ENCODE measurements at regions not wholly inside any gene's neighbourhood (a gene's known extent, or its start where the extent isn't known, plus 50 kb on each side); places are given as distances from the start of the nearest gene placed in this dataset.

DNA sequence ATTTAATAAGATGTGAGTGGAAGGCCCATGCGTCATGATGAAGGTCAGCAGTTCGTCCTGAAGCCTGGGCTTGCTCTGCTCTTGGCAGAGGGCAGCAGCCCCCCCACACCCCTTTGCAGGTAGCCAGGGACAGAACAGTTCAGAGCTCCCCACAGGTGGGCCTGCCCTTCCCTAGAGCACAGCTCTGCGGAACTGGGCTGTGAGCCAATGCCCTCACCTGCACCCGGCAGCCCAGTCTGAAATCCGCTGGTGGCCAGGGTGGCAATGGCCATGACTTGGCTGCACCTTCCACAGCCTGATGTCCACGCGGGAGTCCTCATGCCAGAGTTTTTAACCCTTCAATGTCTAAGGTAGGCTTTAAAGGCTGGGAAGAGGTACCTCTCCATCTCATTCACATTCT lies 136.7 kb downstream of the ACKR3 start:
- TF ChIP-seq RAD21 (conservative IDR thresholded peaks at IDR 0.05), result no peak
- TF ChIP-seq, protein P1, sequence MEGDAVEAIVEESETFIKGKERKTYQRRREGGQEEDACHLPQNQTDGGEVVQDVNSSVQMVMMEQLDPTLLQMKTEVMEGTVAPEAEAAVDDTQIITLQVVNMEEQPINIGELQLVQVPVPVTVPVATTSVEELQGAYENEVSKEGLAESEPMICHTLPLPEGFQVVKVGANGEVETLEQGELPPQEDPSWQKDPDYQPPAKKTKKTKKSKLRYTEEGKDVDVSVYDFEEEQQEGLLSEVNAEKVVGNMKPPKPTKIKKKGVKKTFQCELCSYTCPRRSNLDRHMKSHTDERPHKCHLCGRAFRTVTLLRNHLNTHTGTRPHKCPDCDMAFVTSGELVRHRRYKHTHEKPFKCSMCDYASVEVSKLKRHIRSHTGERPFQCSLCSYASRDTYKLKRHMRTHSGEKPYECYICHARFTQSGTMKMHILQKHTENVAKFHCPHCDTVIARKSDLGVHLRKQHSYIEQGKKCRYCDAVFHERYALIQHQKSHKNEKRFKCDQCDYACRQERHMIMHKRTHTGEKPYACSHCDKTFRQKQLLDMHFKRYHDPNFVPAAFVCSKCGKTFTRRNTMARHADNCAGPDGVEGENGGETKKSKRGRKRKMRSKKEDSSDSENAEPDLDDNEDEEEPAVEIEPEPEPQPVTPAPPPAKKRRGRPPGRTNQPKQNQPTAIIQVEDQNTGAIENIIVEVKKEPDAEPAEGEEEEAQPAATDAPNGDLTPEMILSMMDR (IDR thresholded peaks at IDR 0.05; ENCODE audit: poor library complexity, severe bottlenecking), result no peak
- TF ChIP-seq, protein P2, sequence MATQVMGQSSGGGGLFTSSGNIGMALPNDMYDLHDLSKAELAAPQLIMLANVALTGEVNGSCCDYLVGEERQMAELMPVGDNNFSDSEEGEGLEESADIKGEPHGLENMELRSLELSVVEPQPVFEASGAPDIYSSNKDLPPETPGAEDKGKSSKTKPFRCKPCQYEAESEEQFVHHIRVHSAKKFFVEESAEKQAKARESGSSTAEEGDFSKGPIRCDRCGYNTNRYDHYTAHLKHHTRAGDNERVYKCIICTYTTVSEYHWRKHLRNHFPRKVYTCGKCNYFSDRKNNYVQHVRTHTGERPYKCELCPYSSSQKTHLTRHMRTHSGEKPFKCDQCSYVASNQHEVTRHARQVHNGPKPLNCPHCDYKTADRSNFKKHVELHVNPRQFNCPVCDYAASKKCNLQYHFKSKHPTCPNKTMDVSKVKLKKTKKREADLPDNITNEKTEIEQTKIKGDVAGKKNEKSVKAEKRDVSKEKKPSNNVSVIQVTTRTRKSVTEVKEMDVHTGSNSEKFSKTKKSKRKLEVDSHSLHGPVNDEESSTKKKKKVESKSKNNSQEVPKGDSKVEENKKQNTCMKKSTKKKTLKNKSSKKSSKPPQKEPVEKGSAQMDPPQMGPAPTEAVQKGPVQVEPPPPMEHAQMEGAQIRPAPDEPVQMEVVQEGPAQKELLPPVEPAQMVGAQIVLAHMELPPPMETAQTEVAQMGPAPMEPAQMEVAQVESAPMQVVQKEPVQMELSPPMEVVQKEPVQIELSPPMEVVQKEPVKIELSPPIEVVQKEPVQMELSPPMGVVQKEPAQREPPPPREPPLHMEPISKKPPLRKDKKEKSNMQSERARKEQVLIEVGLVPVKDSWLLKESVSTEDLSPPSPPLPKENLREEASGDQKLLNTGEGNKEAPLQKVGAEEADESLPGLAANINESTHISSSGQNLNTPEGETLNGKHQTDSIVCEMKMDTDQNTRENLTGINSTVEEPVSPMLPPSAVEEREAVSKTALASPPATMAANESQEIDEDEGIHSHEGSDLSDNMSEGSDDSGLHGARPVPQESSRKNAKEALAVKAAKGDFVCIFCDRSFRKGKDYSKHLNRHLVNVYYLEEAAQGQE (IDR thresholded peaks at IDR 0.05; ENCODE audit: borderline replicate concordance), result no peak
- no peak for TF ChIP-seq MXI1 (conservative IDR thresholded peaks at IDR 0.05; ENCODE audit: poor library complexity, severe bottlenecking)
- TF ChIP-seq EZH2 (IDR thresholded peaks at IDR 0.05; ENCODE audit: borderline replicate concordance, insufficient read depth, low read length, poor library complexity, severe bottlenecking), result no peak
- TF ChIP-seq POLR2AphosphoS5 (IDR thresholded peaks at IDR 0.05), result no peak

All from neural cell (in vitro differentiated cells).